WERI-Rb-1 (cell line): ENCODE measurements at regions not wholly inside any gene's neighbourhood (a gene's known extent, or its start where the extent isn't known, plus 50 kb on each side); places are given as distances from the start of the nearest gene placed in this dataset.

Experiments
- DNase-seq: peaks from one replicate; pipeline ENCODE4 v3.0.0-alpha.2; 2020
- H3K27ac ChIP-seq: fragments of 250-450 bp; sonication (Bioruptor Pico); 2 replicates; pipeline ENCODE4 v1.5.1; 2020; ENCODE audit warnings: mild to moderate bottlenecking, moderate library complexity
- H3K27me3 ChIP-seq: fragments of 250-450 bp; sonication (Bioruptor Pico); 2 replicates; pipeline ENCODE4 v1.5.1; 2021; ENCODE audit warnings: mild to moderate bottlenecking, low read depth, moderate library complexity; ENCODE audit not compliant: insufficient read depth, severe bottlenecking
- H3K36me3 ChIP-seq: fragments of 250-450 bp; sonication (Bioruptor Pico); 2 replicates; pipeline ENCODE4 v1.5.1; 2020; ENCODE audit warnings: mild to moderate bottlenecking, moderate library complexity
- H3K4me3 ChIP-seq: 2 replicates; pipeline ENCODE4 v1.5.1; 2011; ENCODE audit warnings: low read depth, mild to moderate bottlenecking, control low read depth, low read length
- H3K9me3 ChIP-seq: fragments of 250-450 bp; sonication (Bioruptor Pico); 2 replicates; pipeline ENCODE4 v1.5.1; 2021; ENCODE audit warnings: mild to moderate bottlenecking, moderate library complexity; ENCODE audit not compliant: severe bottlenecking
- TF ChIP-seq, protein P1 (sequence below): IDR thresholded peaks from 2 replicates; pipeline ENCODE4 v1.5.1; 2011; ENCODE audit warnings: low read depth, mild to moderate bottlenecking, control low read depth, inconsistent platforms, low read length

DNA sequence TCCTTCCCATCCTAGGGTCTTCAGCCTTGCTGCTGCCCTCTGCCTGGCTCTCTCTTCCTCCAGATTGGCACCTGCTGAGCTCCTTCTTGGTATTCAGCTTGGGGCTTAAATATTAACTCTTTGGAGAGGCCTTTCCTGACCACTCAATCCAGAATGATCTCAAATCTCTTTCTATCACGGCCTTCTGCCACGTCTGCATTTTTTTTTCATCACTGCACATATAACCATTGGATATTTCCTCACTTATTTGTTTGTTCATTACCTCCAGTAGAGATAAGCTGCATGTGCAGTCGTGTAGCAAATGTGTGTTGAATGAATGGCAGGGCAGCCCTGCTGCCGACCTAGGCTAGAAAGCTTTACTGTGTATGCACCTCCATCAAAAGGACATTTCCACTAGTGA is 51.6 kb upstream of the MPP7 start:
- DNase-seq, result no peak
- H3K27me3 ChIP-seq, result no peaks in the 10 kb centered on the region
- H3K4me3 ChIP-seq, result no peak overlapping the region
- no peaks in the 10 kb centered on the region for H3K36me3 ChIP-seq
- TF ChIP-seq, protein P1, sequence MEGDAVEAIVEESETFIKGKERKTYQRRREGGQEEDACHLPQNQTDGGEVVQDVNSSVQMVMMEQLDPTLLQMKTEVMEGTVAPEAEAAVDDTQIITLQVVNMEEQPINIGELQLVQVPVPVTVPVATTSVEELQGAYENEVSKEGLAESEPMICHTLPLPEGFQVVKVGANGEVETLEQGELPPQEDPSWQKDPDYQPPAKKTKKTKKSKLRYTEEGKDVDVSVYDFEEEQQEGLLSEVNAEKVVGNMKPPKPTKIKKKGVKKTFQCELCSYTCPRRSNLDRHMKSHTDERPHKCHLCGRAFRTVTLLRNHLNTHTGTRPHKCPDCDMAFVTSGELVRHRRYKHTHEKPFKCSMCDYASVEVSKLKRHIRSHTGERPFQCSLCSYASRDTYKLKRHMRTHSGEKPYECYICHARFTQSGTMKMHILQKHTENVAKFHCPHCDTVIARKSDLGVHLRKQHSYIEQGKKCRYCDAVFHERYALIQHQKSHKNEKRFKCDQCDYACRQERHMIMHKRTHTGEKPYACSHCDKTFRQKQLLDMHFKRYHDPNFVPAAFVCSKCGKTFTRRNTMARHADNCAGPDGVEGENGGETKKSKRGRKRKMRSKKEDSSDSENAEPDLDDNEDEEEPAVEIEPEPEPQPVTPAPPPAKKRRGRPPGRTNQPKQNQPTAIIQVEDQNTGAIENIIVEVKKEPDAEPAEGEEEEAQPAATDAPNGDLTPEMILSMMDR, result no peak
- H3K9me3 ChIP-seq, result no peaks in the 10 kb centered on the region
- H3K27ac ChIP-seq, result no peak overlapping the region

DNA sequence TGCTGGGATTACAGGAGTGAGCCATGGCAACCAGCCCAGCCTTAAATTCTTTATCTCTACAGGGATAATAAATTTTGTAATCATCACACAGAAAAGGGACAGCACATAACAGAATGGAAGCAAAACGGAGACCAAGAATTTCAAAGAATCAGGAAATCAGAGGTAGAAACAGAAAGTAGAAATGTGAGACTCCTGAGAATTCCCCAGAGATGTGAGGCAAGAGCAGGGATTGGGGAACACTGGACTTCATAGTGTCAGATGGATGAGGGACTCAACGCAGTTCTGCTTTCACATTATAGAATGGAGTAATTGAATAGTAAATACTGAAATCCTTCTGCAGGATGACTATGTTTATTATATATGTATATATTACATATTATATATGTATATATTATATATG is 52.5 kb upstream of the MPP7 start:
- DNase-seq, result no peak
- Histone ChIP-seq H3K27ac (no peak overlapping the region), H3K27me3 (no peaks in the 10 kb centered on the region), H3K36me3 (no peaks in the 10 kb centered on the region), H3K9me3 (no peaks in the 10 kb centered on the region), H3K4me3 (no peak overlapping the region)
- TF ChIP-seq, protein P1, result no peak

DNA sequence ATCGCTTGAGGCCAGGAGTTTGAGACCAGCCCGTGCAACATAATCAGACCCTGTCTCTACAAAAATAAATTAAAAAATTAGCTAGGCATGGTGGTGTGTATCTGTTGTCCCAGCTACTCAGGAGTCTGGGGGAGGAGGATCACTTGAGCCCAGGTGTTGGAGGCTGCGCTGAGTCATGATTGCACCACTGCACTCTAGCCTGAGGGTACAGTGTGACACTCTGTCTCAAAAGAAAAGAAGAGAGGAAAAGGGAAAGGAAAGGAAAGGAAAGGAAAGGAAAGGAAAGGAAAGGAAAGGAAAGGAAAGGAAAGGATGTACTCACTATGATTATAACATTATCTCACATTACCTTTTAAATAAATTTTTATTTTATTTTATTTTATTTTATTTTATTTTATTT is 56.5 kb upstream of the MPP7 start:
- TF ChIP-seq, protein P1, result no peak
- H3K27me3 ChIP-seq, result no peaks in the 10 kb centered on the region
- no peaks in the 10 kb centered on the region for H3K36me3 ChIP-seq
- no peak overlapping the region for H3K4me3 ChIP-seq
- DNase-seq, result no peak
- no peak overlapping the region for H3K27ac ChIP-seq
- no peaks in the 10 kb centered on the region for H3K9me3 ChIP-seq

DNA sequence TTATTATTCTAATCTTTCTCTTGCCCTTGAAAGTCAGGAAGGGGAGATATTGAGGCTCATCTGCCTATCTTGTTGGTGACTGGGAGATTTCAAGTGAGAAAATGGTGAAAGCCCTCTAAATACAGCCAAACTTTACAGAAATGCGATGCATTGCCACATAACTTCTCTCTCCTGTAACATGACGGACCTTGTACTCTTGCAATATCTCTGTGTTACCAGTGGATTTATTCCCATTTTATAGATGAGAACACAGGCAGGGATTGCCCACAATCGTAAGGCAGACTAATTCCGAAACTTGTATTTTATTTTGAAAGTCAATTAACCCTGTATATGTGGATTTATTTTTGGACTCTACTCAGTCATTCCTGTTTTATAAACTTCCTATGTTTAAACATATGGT is 57.3 kb upstream of the MPP7 start:
- TF ChIP-seq, protein P1, result no peak
- Histone ChIP-seq H3K9me3 (no peaks in the 10 kb centered on the region), H3K27ac (no peak overlapping the region), H3K4me3 (no peak overlapping the region), H3K36me3 (no peaks in the 10 kb centered on the region), H3K27me3 (no peaks in the 10 kb centered on the region)
- DNase-seq, result no peak

DNA sequence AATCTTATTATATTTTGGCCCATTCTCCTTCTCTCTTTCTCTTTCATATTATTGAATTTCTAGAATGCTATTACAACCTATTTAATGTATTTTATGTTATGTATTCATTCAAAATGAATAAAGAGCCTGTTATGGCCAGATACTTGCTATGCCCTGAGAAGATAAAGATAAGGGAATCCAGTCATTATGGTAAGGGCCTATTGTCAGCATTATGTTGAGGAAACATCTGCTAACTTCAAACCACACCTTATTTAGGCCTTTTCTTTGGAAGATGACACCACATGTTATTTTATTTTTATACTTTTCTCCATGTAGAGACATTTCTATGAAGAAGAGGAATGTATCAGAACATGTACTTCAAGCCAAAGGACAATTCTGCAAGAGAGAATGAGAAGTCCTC is 60.5 kb upstream of the MPP7 start:
- DNase-seq, result no peak
- TF ChIP-seq, protein P1, result no peak
- Histone ChIP-seq H3K9me3 (no peaks in the 10 kb centered on the region), H3K27ac (no peak overlapping the region), H3K36me3 (no peaks in the 10 kb centered on the region), H3K27me3 (no peaks in the 10 kb centered on the region), H3K4me3 (no peak overlapping the region)

DNA sequence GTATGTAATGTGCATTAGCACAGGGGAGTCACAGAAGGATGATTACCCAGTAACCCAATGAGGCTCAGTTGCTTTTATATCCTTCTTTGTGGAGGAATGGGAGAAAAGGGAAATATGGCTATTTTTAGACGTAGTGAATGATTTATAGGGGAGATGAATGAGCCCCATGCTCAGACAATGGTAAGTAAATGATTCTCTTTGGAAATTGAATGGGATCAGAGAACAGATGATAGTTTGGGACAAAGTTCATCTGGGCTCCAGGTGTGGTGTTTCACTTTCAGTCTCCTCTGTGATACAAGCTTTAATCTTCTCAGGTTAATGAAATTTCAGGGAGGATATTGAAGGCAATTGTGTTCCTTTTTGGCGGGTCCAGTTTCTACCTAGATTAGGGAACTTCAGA is 63.0 kb upstream of the MPP7 start:
- no peak overlapping the region for H3K27ac ChIP-seq

More for the DNA sequence above, 63.0 kb upstream of the MPP7 start:
- Histone ChIP-seq H3K36me3 (no peaks in the 10 kb centered on the region), H3K27me3 (no peaks in the 10 kb centered on the region), H3K9me3 (no peaks in the 10 kb centered on the region), H3K4me3 (no peak overlapping the region)
- TF ChIP-seq, protein P1, result no peak
- DNase-seq, result no peak
